A673 (cell line): ENCODE measurements at regions not wholly inside any gene's neighbourhood (a gene's known extent, or its start where the extent isn't known, plus 50 kb on each side); places are given as distances from the start of the nearest gene placed in this dataset.

Experiments
- CTCF ChIP-seq: fragments of 300-800, 200-600 bp; sonication (generic); conservative IDR thresholded peaks from 2 replicates; pipeline ENCODE4 v1.5.1; 2017; ENCODE audit warnings: low read depth, mild to moderate bottlenecking, antibody characterized with exemption, low read length, moderate library complexity, mixed read lengths
- EZH2 ChIP-seq: fragments of 200-600 bp; sonication (generic); IDR thresholded peaks from 2 replicates; pipeline ENCODE4 v1.6.1; 2017; ENCODE audit warnings: borderline replicate concordance, low read depth, mild to moderate bottlenecking, mixed read lengths, antibody characterized with exemption, low read length; ENCODE audit not compliant: poor library complexity, severe bottlenecking

DNA sequence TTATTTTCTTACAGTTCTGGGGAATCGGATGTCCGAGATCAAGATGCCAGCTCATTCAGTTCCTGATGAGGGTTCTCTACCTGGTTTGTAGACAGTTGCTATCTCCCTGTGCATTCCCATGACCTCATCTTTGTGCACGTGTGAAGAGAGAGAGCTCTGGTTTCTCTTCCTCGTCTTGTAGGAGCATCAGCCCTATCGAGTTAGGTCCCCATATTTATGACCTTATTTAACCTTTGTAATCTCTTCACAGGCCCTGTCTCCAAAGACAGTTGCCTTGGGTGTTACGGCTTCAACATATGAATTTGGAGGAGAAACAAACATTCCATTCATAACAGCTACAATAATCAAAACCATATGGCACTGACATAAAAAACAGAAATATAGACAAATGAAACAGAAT, 455.3 kb downstream of the HACE1 start:
- TF ChIP-seq CTCF (no peak), EZH2 (no peak)
